SK-N-SH (cell line): ENCODE measurements at regions not wholly inside any gene's neighbourhood (a gene's known extent, or its start where the extent isn't known, plus 50 kb on each side); places are given as distances from the start of the nearest gene placed in this dataset.

Experiments used
- CTCF ChIA-PET: fragments of 300-600, 350-600 bp; formaldehyde crosslinking; extraction: SDS; loops from one replicate; lab custom pipeline; 2021; lab: Yijun Ruan, JAX
- POLR2A ChIA-PET: fragments of 350-600 bp; sonication (Branson Sonifier 250); formaldehyde crosslinking; extraction: SDS; loops from one replicate; lab custom pipeline; 2020; ENCODE audit warnings: antibody characterized with exemption, inconsistent platforms; lab: Yijun Ruan, JAX
- DNase-seq: peaks from one replicate; pipeline ENCODE4 v3.0.0; 2012
- H2AFZ ChIP-seq: fragments of 200-600 bp; sonication (generic); 2 replicates; pipeline ENCODE4 v1.8.1; 2016; ENCODE audit warnings: antibody characterized with exemption, mild to moderate bottlenecking, low read depth
- H3F3A ChIP-seq: fragments of 200-600 bp; sonication (generic); replicated peaks from 2 replicates; pipeline ENCODE3; 2016; ENCODE audit warnings: antibody characterized with exemption, mild to moderate bottlenecking; ENCODE audit not compliant: insufficient read depth
- H3K27ac ChIP-seq, 2 experiments: fragments of 200-500 bp in 1 of 2; fragments of 200-600 bp in 1 of 2; sonication (Bioruptor generic) in 1 of 2; sonication (generic), shearing (Covaris generic) in 1 of 2; 2 replicates each; pipeline versions ENCODE4 v1.5.1 to v1.6.1; 2014 to 2016; ENCODE audit warnings: low read depth in 2 of 2, inconsistent platforms in 1 of 2, low read length in 1 of 2, mild to moderate bottlenecking in 1 of 2, mixed read lengths in 1 of 2
- H3K27me3 ChIP-seq: fragments of 200-600 bp; sonication (generic), shearing (Covaris generic); 2 replicates; pipeline ENCODE4 v1.6.1; 2016; ENCODE audit warnings: mixed run types; ENCODE audit not compliant: insufficient read depth
- H3K36me3 ChIP-seq, 2 experiments: fragments of 200-500 bp in 1 of 2; fragments of 200-600 bp in 1 of 2; sonication (Bioruptor generic) in 1 of 2; sonication (generic) in 1 of 2; replicated peaks in 1 of 2; 2 replicates each; pipeline versions ENCODE3 to v1.5.1; 2014 to 2016; ENCODE audit warnings: low read length in 1 of 2, mild to moderate bottlenecking in 1 of 2; ENCODE audit not compliant: insufficient read depth in 2 of 2, control insufficient read depth in 1 of 2
- H3K4me1 ChIP-seq, 2 experiments: fragments of 200-500 bp in 1 of 2; fragments of 200-600 bp in 1 of 2; sonication (Bioruptor generic) in 1 of 2; sonication (generic), shearing (Covaris generic) in 1 of 2; 2 replicates each; pipeline versions ENCODE4 v1.5.1 to v1.6.1; 2014 to 2016; ENCODE audit warnings: low read depth in 1 of 2, low read length in 1 of 2, mixed run types in 1 of 2; ENCODE audit not compliant: insufficient read depth in 2 of 2, control insufficient read depth in 1 of 2
- H3K4me2 ChIP-seq: fragments of 200-600 bp; sonication (generic), shearing (Covaris generic); 2 replicates; pipeline ENCODE4 v1.6.1; 2017; ENCODE audit warnings: mixed run types
- H3K4me3 ChIP-seq, 2 experiments: fragments of 200-500 bp in 1 of 2; fragments of 200-600 bp in 1 of 2; sonication (Bioruptor generic) in 1 of 2; sonication (generic), shearing (Covaris generic) in 1 of 2; 2 replicates each; pipeline versions ENCODE4 v1.5.1 to v1.8.1; 2014 to 2016; ENCODE audit warnings: low read depth in 2 of 2, inconsistent platforms in 1 of 2, low read length in 1 of 2, mild to moderate bottlenecking in 1 of 2, mixed read lengths in 1 of 2, moderate library complexity in 1 of 2
- H3K79me2 ChIP-seq: fragments of 200-600 bp; sonication (generic); 2 replicates; pipeline ENCODE4 v1.8.1; 2017; ENCODE audit warnings: mild to moderate bottlenecking; ENCODE audit not compliant: insufficient read depth
- H3K9ac ChIP-seq: fragments of 200-600 bp; sonication (generic); 2 replicates; pipeline ENCODE4 v1.6.1; 2017; ENCODE audit warnings: mixed run types
- H3K9me2 ChIP-seq: fragments of 200-600 bp; sonication (generic); 2 replicates; pipeline ENCODE4 v1.6.1; 2017; ENCODE audit warnings: mixed run types
- H3K9me3 ChIP-seq: fragments of 200-600 bp; sonication (generic); 2 replicates; pipeline ENCODE4 v1.6.1; 2017; ENCODE audit warnings: mixed run types, mild to moderate bottlenecking, moderate library complexity
- H4K20me1 ChIP-seq: fragments of 200-600 bp; sonication (generic); 2 replicates; pipeline ENCODE4 v1.6.1; 2017; ENCODE audit warnings: mild to moderate bottlenecking, mixed run types; ENCODE audit not compliant: insufficient read depth
- EP300 ChIP-seq, 2 experiments: IDR thresholded peaks; 2 replicates each; pipeline versions ENCODE4 v1.4.0 to v1.6.1; 2012; ENCODE audit warnings: borderline replicate concordance in 1 of 2, low read depth in 1 of 2, low read length in 1 of 2
- IRF3 ChIP-seq: fragments of 150-350 bp; IDR thresholded peaks from 2 replicates; pipeline ENCODE4 v1.6.1; 2016; ENCODE audit warnings: mild to moderate bottlenecking, low read depth, low read length
- JUND ChIP-seq: IDR thresholded peaks from 2 replicates; pipeline ENCODE4 v1.4.0; 2012
- MXI1 ChIP-seq: IDR thresholded peaks from 2 replicates; pipeline ENCODE4 v1.6.1; 2012; ENCODE audit warnings: mild to moderate bottlenecking, low read depth, low read length, improper control_type of control experiment
- NRF1 ChIP-seq: IDR thresholded peaks from 2 replicates; pipeline ENCODE4 v1.6.1; 2012; ENCODE audit warnings: low read depth, mild to moderate bottlenecking, low read length
- POLR2AphosphoS5 ChIP-seq: IDR thresholded peaks from 2 replicates; pipeline ENCODE4 v1.6.1; 2012; ENCODE audit warnings: low read depth, low read length
- RXRA ChIP-seq: IDR thresholded peaks from 2 replicates; pipeline ENCODE4 v1.4.0; 2012; ENCODE audit warnings: low read depth, mild to moderate bottlenecking, borderline replicate concordance
- TAF1 ChIP-seq: IDR thresholded peaks from 2 replicates; pipeline ENCODE4 v1.6.1; 2012; ENCODE audit warnings: low read depth, mild to moderate bottlenecking, low read length, moderate library complexity, borderline replicate concordance
- YY1 ChIP-seq: IDR thresholded peaks from 2 replicates; pipeline ENCODE4 v1.4.0; 2012; ENCODE audit warnings: low read depth, mild to moderate bottlenecking
- ZBTB33 ChIP-seq: IDR thresholded peaks from 2 replicates; pipeline ENCODE4 v1.4.0; 2012; ENCODE audit warnings: low read depth, borderline replicate concordance
- WGBS: methylation state at CpG from one replicate; pipeline ENCODE4 v1.1.6; 2017; ENCODE audit warnings: low lambda C conversion rate; 5-methylcytosine and 5-hydroxymethylcytosine counted together

GRCh38 chr13:65872448-65872847 is 1357.7 kb downstream of the PCDH9 start:
- Histone ChIP-seq H3K4me2 (no peak overlapping the region), H3K4me1 (no peaks in the 10 kb centered on the region), H4K20me1 (no peaks in the 10 kb centered on the region), H3K36me3 (no peaks in the 10 kb centered on the region), H3K27me3 (no peaks in the 10 kb centered on the region), H2AFZ (no peak overlapping the region), H3K4me3 (no peak overlapping the region), H3K79me2 (no peaks in the 10 kb centered on the region), H3F3A (no peaks in the 10 kb centered on the region), H3K9ac (no peak overlapping the region), H3K27ac (no peak overlapping the region), H3K9me3 (no peaks in the 10 kb centered on the region), H3K9me2 (0 out of 2 replicates have a peak, but pooled peaks cover 4% of the 10 kb centered on the region)
- TF ChIP-seq YY1 (no peak), JUND (no peak), POLR2AphosphoS5 (no peak), NRF1 (no peak), RXRA (no peak), TAF1 (no peak), ZBTB33 (no peak), MXI1 (no peak)
- no peak for DNase-seq
- CTCF ChIA-PET, result interaction anchor here (0.8 kb wide), 1 partner anchor 11 kb away, joined by 3 read pairs; no protein-coding TSS in a partner anchor
- POLR2A ChIA-PET, result no interaction called here

- no peak overlapping the region for H3K4me3 ChIP-seq
- H3K9ac ChIP-seq, result no peak overlapping the region
- 77% methylated on average over 6 of the region's 6 CpGs for WGBS
- no peak overlapping the region for H3K27ac ChIP-seq
- CTCF ChIA-PET, result no interaction called here
- no peak for DNase-seq
- no peaks in the 10 kb centered on the region for H3K4me1 ChIP-seq
- H3K9me3 ChIP-seq, result no peaks in the 10 kb centered on the region
- no peaks in the 10 kb centered on the region for H4K20me1 ChIP-seq
- no peak overlapping the region for H2AFZ ChIP-seq
- no peaks in the 10 kb centered on the region for H3K36me3 ChIP-seq
- no peaks in the 10 kb centered on the region for H3K27me3 ChIP-seq
- H3K9me2 ChIP-seq, result no peaks in the 10 kb centered on the region
- H3F3A ChIP-seq, result no peaks in the 10 kb centered on the region
- no peaks in the 10 kb centered on the region for H3K79me2 ChIP-seq
- no peak for TF ChIP-seq IRF3
- H3K4me2 ChIP-seq, result no peak overlapping the region
- POLR2A ChIA-PET, result no interaction called here
Observed at GRCh38 chr13:65868884-65869283, 1361.3 kb downstream of the PCDH9 start.

GRCh38 chr13:65868099-65868498 is 1362.0 kb downstream of the PCDH9 start:
- H3K9me2 ChIP-seq, result no peaks in the 10 kb centered on the region
- TF ChIP-seq EP300 (IDR thresholded peaks at IDR 0.05; ENCODE audit: borderline replicate concordance in 1 of 2, low read depth in 1 of 2, low read length in 1 of 2), result no peak
- WGBS, result 87% methylated on average over 4 of the region's 4 CpGs

More at GRCh38 chr13:65868099-65868498, 1362.0 kb downstream of the PCDH9 start:
- Histone ChIP-seq H3K9ac (no peak overlapping the region), H3K4me2 (no peak overlapping the region), H3K4me3 (no peak overlapping the region), H3K4me1 (no peaks in the 10 kb centered on the region), H4K20me1 (no peaks in the 10 kb centered on the region), H3F3A (no peaks in the 10 kb centered on the region), H2AFZ (no peak overlapping the region), H3K36me3 (no peaks in the 10 kb centered on the region), H3K79me2 (no peaks in the 10 kb centered on the region), H3K9me3 (no peaks in the 10 kb centered on the region), H3K27me3 (no peaks in the 10 kb centered on the region), H3K27ac (no peak overlapping the region)
- ChIA-PET CTCF (no interaction called here), POLR2A (no interaction called here)
- no peak for DNase-seq
